Stomach smooth muscle (tissue), 2 donors: ENCODE measurements at regions not wholly inside any gene's neighbourhood (a gene's known extent, or its start where the extent isn't known, plus 50 kb on each side); places are given as distances from the start of the nearest gene placed in this dataset.
"Not testable (repeated sequence)": the region's sequence is repeated elsewhere in the genome, so short reads cannot be mapped to it uniquely, and the experiment has no call there.

Experiments used
- H3K27ac ChIP-seq: one replicate; pipeline ENCODE4 v1.7.0; 2013; ENCODE audit warnings: mild to moderate bottlenecking, low read length, inconsistent platforms
- H3K27me3 ChIP-seq, 2 donors: one replicate each; pipeline ENCODE4 v1.7.0; 2013; ENCODE audit warnings: low read length in 2 of 2; ENCODE audit not compliant: insufficient read depth in 2 of 2, control insufficient read depth in 1 of 2
- H3K36me3 ChIP-seq, 2 donors: one replicate each; pipeline ENCODE4 v1.7.0; 2013; ENCODE audit warnings: low read length in 2 of 2; ENCODE audit not compliant: control insufficient read depth in 2 of 2, insufficient read depth in 2 of 2
- H3K4me1 ChIP-seq: one replicate; pipeline ENCODE4 v1.7.0; 2013; ENCODE audit warnings: low read length; ENCODE audit not compliant: control insufficient read depth, insufficient read depth
- H3K4me3 ChIP-seq, 2 donors: one replicate each; pipeline ENCODE4 v1.7.0; 2013; ENCODE audit warnings: low read length in 2 of 2
- H3K9ac ChIP-seq, 2 donors: one replicate each; pipeline ENCODE4 v1.7.0; 2013; ENCODE audit warnings: low read length in 2 of 2, mild to moderate bottlenecking in 1 of 2
- H3K9me3 ChIP-seq, 2 donors: one replicate each; pipeline ENCODE4 v1.7.0; 2013; ENCODE audit warnings: low read length in 2 of 2; ENCODE audit not compliant: control insufficient read depth in 2 of 2
- donor health status: healthy.
- donor health status: Pancreatic carcinoma.

DNA sequence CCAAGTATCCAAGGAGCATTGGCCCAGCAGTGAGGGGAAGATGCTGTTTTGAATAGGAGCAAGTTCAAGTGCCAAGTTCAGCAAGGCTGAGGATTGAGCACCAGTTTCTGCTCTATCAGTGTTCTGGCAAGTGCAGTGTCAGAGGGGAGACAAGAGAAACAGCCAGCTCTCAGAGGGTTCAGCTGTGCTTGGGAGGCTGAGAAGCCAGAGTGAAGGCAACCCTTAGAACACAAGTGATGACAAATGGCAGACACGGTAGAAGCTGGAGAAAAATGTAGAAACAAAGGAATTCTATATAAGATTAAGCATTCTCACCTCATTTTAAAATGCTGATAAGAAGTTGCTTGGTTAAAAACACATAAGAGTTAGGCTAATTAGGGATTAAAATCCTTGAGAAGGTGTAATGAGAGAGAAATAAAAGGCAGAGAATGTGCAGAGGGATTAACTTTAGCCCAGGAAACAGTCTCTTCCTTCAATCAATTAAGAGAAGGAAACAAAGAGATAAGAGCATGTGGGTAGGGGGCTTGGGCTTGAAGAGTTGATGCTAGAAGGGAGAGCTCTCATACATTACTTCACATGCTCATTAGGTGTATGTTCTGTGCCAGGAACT is 475.4 kb downstream of the AJAP1 start:
- no peaks in the 10 kb centered on the region for H3K4me1 ChIP-seq
- no peak overlapping the region for H3K27ac ChIP-seq
- peaks cover 0 to 6% of the 10 kb centered on the region in 2 donors for H3K9me3 ChIP-seq
- no peaks in the 10 kb centered on the region for H3K36me3 ChIP-seq
- peaks cover 3 to 8% of the 10 kb centered on the region in 2 donors for H3K27me3 ChIP-seq
- H3K9ac ChIP-seq: no peak overlapping the region
- no peak overlapping the region for H3K4me3 ChIP-seq

DNA sequence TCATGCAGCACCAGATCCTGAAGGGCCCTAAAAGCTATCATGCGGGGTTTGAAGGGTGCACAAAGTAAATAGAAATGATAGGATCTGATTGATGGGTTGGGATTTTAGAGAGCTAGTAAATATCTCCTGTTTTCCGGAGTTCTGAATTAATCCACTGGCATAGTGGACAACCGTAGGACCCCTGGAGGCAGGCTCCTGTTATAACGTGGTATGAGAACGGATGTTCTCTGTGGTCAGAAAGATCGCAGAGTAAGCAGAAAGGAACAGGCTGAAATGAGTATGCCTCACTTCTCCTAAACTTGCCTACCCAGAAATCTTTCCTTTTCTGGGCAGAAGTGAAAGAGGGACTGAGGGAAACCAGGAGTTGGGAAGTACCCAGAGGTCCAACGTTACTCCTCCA is 470.8 kb downstream of the AJAP1 start:
- no peaks in the 10 kb centered on the region for H3K4me1 ChIP-seq
- peaks cover 0 to 7% of the 10 kb centered on the region in 2 donors for H3K27me3 ChIP-seq
- no peak overlapping the region for H3K27ac ChIP-seq
- H3K4me3 ChIP-seq: no peak overlapping the region
- H3K9me3 ChIP-seq: peaks cover 0 to 9% of the 10 kb centered on the region in 2 donors
- H3K9ac ChIP-seq: no peak overlapping the region
- H3K36me3 ChIP-seq: no peaks in the 10 kb centered on the region

DNA sequence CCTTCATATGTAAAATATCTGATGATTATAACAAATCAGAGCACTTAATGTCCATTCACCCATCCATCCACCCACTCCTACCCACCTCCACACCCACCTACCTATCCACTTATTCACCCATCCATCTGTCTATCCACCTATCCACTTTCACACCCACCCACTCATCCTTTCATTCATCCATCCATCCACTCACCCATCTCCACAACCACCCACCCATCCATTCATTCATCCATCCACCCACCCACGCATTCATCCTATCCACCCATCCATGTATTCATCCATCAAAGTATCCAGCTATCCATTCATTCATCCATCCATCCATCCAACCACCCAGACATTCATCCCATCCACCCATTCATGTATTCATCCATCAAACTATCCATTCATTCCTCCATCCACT is 466.1 kb downstream of the AJAP1 start:
- H3K9ac ChIP-seq: no peak overlapping the region

GRCh38 chr1:5119366-5120234 is 465.2 kb downstream of the AJAP1 start:
- Histone ChIP-seq H3K9me3 (peaks cover 0 to 3% of the 10 kb centered on the region in 2 donors), H3K27ac (no peak overlapping the region), H3K4me1 (no peaks in the 10 kb centered on the region), H3K36me3 (no peaks in the 10 kb centered on the region), H3K27me3 (peaks cover 0 to 4% of the 10 kb centered on the region in 2 donors), H3K9ac (no peak overlapping the region), H3K4me3 (no peak overlapping the region)

More for the DNA sequence above, 466.1 kb downstream of the AJAP1 start:
- peaks cover 0 to 4% of the 10 kb centered on the region in 2 donors for H3K27me3 ChIP-seq
- H3K36me3 ChIP-seq: no peaks in the 10 kb centered on the region
- H3K4me3 ChIP-seq: no peak overlapping the region
- no peak overlapping the region for H3K27ac ChIP-seq
- H3K9me3 ChIP-seq: peaks cover 0 to 3% of the 10 kb centered on the region in 2 donors
- H3K4me1 ChIP-seq: no peaks in the 10 kb centered on the region

DNA sequence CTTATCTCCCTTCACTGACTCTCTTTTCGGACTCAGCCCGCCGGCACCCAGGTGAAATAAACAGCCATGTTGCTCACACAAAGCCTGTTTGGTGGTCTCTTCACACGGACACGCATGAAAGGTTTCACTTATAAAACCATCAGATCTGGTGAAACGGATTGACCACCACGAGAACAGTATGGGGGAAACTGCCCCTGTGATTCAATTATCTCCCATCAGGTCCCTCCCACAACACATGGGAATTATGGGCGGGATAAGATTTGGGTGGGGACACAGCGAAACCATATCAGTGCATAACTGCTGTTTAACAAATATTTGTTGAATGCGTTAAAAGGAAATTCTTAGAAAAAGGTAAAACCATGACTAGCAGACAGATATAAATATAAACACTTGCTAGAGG is 464.4 kb downstream of the AJAP1 start:
- not testable (repeated sequence) for H3K27me3 ChIP-seq, H3K9ac ChIP-seq, H3K4me3 ChIP-seq, H3K4me1 ChIP-seq, H3K36me3 ChIP-seq, H3K9me3 ChIP-seq, H3K27ac ChIP-seq

DNA sequence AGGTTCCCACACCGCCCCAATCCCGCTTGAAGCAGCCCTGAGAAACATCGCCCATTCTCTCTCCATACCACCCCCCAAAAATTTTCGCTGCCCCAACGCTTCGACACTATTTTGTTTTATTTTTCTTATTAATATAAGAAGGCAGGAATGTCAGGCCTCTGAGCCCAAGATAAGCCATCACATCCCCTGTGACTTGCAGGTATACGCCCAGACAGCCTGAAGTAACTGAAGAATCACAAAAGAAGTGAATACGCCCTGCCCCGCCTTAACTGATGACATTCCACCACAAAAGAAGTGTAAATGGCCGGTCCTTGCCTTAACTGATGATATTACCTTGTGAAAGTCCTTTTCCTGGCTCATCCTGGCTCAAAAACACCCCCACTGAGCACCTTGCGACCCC is 463.9 kb downstream of the AJAP1 start:
- H3K36me3 ChIP-seq, H3K27ac ChIP-seq, H3K27me3 ChIP-seq, H3K9ac ChIP-seq, H3K4me3 ChIP-seq, H3K4me1 ChIP-seq, H3K9me3 ChIP-seq: not testable (repeated sequence)

GRCh38 chr1:5111581-5111980 is 457.2 kb downstream of the AJAP1 start:
- H3K9me3 ChIP-seq: peaks cover 0 to 3% of the 10 kb centered on the region in 2 donors
- no peak overlapping the region for H3K9ac ChIP-seq
- no peaks in the 10 kb centered on the region for H3K36me3 ChIP-seq
- no peak overlapping the region for H3K27ac ChIP-seq
- no peak overlapping the region for H3K4me3 ChIP-seq
- H3K4me1 ChIP-seq: no peaks in the 10 kb centered on the region
- H3K27me3 ChIP-seq: no peaks in the 10 kb centered on the region

DNA sequence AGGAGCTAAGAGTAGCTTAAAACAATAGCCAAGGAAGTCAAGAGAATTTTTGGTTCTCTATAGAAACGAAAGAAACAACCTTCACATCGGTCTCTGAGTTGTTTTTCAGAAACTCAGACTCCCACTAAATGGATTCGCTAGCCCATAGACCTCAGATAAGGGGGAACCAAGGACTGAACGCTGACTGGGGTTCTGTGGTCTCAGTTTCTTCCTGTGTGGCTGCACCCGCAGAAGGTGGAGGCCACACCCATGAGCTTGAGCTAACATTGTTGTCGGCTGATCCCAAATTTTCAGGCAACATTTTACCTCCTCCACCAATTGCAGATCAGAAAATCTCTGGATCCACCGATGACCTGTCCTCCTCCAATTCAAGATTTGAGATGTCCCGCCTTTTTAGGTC is 456.1 kb downstream of the AJAP1 start:
- no peaks in the 10 kb centered on the region for H3K36me3 ChIP-seq
- H3K4me3 ChIP-seq: no peak overlapping the region
- no peak overlapping the region for H3K9ac ChIP-seq
- peaks cover 0 to 3% of the 10 kb centered on the region in 2 donors for H3K9me3 ChIP-seq
- H3K27me3 ChIP-seq: no peaks in the 10 kb centered on the region
- no peaks in the 10 kb centered on the region for H3K4me1 ChIP-seq
- no peak overlapping the region for H3K27ac ChIP-seq

- Histone ChIP-seq H3K9ac (no peak overlapping the region), H3K9me3 (peaks cover 0 to 3% of the 10 kb centered on the region in 2 donors), H3K4me3 (no peak overlapping the region), H3K36me3 (no peaks in the 10 kb centered on the region), H3K4me1 (no peaks in the 10 kb centered on the region), H3K27me3 (no peaks in the 10 kb centered on the region), H3K27ac (no peak overlapping the region)
Observed at GRCh38 chr1:5109633-5110032, 455.2 kb downstream of the AJAP1 start.

GRCh38 chr1:5108740-5109139 is 454.3 kb downstream of the AJAP1 start:
- Histone ChIP-seq H3K36me3 (no peaks in the 10 kb centered on the region), H3K9me3 (peaks cover 0 to 3% of the 10 kb centered on the region in 2 donors), H3K27me3 (no peaks in the 10 kb centered on the region), H3K9ac (no peak overlapping the region), H3K27ac (no peak overlapping the region), H3K4me3 (no peak overlapping the region), H3K4me1 (no peaks in the 10 kb centered on the region)

GRCh38 chr1:5105744-5106143 is 451.3 kb downstream of the AJAP1 start:
- Histone ChIP-seq H3K9ac (no peak overlapping the region), H3K27me3 (no peaks in the 10 kb centered on the region), H3K9me3 (no peaks in the 10 kb centered on the region), H3K36me3 (no peaks in the 10 kb centered on the region), H3K27ac (no peak overlapping the region), H3K4me3 (no peak overlapping the region), H3K4me1 (no peaks in the 10 kb centered on the region)
